HL-60/S4 (cell line): ENCODE measurements at regions not wholly inside any gene's neighbourhood (a gene's known extent, or its start where the extent isn't known, plus 50 kb on each side); places are given as distances from the start of the nearest gene placed in this dataset.

Experiments used
- in situ Hi-C: fragments of 300-500 bp; cut with MboI; formaldehyde crosslinking; loops from 2 replicates; pipeline ENCODE4 v1.14.3; 2022; ENCODE audit warnings: low sequenced_read_pairs

DNA sequence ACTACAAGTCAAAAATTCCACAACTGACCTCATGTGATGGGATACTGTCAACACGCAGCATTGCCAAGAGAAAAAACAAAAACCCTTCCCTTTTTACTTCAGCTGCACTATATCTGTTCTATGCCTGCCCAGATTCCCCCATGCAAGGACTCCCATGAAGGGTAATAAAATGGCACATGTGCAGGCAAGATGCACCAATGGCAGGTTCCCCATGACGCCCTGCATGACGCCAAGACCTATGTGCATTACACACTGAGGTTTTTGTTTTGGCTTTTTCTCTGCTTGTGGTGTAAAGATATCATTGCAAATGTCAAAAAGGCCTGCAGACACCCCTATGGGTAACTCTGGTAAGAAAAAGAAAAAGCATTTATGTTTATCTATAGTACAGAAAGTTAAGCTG is 403.4 kb downstream of the HDGFL1 start:
- in situ Hi-C loops, result no loop called here

DNA sequence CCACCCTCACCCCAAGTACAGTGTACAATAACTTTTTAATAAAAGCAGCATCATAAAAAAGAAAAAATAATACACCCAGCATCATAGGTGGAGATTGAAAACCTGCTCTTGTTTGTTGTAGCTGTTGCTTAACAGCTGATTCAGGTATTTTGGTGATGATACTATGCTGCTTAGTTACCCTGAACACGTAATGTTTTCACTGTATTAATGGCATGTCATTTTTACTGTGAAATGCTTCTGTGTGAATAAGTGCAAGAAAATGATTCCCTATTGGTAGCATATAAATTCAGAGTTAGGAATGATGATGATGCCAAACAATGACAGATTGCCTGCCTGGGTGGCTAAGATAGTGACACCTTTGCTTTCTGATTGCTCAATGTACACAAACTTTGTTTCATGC is 405.7 kb downstream of the HDGFL1 start:
- in situ Hi-C loops, result no loop called here

DNA sequence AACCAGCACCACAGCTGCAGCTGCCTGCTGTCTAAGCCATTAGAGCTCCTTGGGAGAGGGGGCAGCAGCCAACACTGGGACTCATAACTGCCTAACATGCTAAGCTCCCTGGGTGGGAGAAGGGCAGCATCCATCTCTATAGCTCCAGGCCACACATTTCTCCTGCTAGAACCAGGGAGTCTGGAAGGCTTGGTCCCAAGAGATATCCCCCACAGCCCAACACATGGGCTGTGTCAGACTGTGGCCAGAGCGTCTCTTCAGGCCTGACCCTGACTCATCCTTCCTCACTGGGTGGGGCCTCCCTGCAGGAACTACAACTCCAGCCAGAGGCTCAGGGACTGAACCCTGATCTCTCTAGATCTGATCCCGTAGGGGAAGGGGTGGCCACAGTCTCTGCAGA is 411.1 kb downstream of the HDGFL1 start:
- in situ Hi-C loops, result no loop called here

DNA sequence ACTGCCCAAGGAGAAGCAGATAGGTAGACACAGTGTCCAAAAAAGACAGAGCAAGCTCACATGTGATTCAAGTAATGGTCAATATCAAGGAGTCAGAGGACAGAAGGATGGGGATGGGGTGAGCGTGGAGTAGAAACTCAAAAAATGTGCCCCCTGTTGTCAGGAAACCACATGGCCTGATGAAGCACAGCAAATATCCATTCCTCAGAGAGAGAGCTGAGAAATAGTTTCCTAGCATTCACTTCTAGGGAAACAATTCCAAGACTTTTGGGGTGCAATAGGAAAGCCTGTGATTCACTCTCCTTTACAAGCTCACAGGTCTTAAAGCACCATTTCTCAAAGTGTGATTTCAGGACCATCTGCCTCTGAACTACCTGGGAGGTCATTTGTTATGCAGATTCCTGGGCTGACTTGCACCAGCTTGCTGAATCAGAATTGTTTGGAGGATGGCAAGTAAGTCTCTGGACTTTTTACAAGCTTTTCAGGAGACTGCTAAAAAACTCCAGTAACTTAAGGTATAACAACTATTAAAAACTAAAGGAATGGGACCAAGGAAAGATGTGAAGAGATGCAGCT is 432.8 kb downstream of the HDGFL1 start:
- in situ Hi-C loops, result no loop called here

DNA sequence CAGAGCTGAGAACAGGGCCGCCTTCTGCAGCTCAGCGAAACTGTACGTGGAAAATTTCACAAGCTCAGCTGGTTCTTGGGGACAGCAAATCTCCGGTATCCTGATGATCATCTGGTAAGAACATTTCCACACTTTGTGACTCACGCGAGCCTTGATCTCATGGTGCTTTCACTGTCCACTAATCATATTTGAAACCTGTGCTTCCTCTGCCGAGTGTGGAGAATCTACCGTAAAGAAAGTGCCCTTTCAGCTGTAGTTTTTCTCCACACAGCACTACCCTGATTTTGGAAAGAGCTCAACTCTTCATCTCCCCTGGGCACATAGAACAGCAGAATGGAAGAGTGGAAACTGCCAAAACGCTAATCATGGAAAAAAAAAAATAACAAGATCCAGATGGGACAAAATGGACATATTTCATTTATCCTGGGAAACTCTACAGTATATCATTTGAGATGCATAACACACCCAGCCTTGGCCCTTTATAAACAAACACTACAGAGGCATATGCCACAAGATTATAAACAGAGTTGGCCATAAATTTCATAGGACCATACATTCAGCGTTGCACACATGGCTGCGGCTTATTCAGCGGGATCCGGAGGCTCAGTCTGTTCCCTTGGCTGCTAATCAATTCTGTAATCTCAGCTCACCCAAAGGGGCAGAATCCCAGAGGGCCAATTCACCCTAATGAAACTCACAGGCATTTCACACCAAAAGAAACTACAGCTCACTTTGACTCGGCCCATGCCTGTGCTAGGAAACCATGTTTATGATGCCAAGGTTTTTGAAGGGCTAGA is 434.5 kb downstream of the HDGFL1 start:
- in situ Hi-C loops, result no loop called here

DNA sequence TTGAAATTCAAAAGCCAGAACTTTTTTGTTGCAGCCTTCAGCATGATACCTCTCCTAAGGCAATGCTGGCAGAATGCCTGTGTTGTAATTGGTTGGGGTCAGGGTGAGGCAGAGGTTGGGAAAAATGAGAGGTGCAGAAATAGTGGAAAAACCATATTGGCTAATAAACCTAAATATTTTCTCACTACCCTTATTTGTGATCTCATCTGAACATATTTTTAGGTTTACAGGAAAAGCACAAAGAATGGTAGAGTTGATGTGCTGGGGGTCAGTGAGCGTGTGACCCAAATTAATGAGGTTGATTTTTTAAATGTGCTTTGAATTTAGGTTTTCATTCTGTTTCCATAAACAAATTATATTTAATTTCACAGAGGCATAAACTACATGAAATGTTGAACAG is 437.3 kb downstream of the HDGFL1 start:
- in situ Hi-C loops, result no loop called here

DNA sequence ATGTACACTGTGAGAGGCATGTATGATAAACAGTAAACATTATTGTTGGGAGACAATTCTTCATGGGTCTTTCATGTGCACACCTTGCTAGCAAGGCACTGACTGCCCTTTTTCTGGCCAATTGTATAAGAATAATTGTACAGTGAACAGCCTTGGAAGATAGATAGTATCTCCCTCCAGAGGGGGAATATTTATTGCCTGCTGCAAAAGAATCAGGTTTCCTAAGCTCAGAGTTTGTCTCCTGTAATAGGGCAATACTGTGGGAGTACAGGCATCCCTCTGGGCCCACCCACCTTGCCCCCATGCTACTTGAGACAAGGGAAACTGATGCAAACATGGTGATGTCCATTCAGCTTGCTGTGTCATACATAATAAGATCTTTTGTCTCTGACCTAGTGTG is 442.2 kb downstream of the HDGFL1 start:
- in situ Hi-C loops, result no loop called here

DNA sequence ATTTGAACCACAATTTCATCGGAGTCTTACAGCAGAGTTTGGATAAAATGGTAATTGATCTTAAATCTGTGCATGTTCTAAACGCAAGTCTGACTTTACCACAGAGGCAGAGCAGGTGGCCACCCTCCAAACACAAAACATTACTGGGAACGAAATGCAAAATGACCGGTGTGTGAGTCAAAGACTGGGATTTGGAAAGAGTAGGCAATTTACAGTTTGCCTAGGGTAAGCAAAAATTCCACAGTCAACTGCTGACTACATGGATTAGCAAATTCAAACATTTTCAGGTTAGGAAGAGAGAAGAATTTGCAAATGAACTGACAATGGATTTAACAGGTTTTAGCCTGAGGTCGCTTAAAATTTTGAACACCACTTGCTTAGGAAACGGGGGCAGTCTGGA is 444.4 kb downstream of the HDGFL1 start:
- in situ Hi-C loops, result no loop called here

DNA sequence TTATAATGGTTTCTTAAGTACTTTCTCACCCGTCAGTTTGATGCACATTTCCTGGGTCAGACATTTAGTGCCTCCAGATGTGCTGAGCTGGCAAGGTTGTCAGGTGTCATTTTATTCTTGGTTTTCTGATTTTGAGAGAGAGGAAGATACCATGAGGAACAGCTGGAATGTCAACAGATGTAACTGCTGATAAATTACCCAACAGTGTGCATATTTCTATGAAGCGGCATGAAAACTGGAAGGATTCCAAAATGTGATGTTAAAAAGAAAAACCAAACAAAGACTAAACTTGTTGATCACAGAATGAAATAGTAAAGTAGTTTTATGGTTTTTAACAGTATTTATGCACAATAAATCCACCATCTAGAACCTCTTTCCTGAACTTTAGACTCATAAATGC is 447.3 kb downstream of the HDGFL1 start:
- in situ Hi-C loops, result no loop called here

DNA sequence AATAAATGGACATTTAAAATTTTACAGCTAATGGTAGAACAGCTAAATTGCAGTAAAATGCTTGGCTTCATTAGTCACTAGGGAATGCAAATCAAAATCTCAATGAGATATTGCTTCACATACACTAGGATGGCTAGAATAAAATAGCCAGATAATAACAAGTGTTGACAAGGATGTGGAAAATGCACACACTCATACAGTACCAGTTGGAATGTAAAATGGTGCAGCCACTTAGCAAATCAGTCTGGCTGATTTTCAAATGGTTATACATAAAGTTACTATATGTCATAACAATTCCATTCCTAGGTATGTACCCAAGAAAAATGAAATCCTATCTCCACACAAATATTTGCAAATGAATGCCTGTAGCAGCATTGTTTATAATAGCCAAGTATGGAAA is 452.1 kb downstream of the HDGFL1 start:
- in situ Hi-C loops, result no loop called here

DNA sequence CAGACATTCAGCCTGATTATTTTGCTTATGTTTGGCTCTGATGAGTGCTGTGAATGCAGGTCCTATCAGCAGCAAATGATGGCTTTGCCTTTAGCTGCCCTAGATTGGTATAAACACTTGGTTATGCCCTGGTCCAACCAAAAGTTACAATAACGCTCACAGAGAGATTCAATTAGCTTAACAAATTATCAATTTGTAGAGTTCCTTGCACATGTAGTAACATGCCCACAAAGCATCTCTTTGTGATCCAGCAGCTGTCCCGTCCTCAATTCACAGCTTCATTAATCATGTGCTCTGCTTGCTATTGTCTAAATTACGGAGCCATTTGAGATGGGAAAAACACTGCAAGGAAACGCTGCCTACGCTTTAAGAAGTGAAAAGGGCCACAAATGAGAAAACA is 457.9 kb downstream of the HDGFL1 start:
- in situ Hi-C loops, result no loop called here

DNA sequence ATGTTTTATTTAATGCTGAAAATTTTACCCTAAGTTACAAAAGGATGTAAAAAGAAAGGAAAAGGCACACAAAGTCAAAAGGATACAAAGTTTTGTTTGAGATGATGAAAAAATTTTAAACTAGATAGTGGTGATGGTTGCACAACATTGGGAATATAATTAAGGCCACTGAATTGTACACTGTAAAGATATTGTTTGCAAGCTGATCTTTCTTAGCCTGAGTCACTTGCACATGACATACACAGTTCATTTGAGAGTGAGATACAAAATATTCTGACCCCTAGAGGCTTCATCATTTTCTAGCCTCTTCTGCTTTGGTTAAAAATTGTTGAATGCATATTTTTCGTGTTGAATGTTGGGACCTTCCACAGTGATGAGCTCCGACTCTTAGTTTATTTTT is 462.6 kb downstream of the HDGFL1 start:
- in situ Hi-C loops, result no loop called here

DNA sequence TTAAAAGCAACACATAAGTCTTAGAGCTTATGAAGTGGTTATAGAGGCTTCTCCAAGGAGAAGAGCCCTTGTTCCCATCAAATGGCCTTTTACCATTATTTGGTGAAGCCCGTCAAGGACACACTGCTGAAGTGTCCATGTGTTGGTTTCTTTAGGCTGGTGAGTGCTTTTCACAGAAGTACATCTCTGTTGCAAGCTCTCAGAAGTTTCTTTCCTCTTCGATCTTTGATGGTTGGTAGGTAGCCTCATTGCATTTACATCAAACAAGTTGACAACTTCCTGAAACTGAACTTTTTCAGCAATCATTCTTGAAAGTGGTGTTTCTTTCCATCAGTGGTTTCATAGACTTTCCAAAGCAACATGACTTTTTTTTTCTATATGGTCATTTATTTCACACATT is 465.6 kb downstream of the HDGFL1 start:
- in situ Hi-C loops, result no loop called here

DNA sequence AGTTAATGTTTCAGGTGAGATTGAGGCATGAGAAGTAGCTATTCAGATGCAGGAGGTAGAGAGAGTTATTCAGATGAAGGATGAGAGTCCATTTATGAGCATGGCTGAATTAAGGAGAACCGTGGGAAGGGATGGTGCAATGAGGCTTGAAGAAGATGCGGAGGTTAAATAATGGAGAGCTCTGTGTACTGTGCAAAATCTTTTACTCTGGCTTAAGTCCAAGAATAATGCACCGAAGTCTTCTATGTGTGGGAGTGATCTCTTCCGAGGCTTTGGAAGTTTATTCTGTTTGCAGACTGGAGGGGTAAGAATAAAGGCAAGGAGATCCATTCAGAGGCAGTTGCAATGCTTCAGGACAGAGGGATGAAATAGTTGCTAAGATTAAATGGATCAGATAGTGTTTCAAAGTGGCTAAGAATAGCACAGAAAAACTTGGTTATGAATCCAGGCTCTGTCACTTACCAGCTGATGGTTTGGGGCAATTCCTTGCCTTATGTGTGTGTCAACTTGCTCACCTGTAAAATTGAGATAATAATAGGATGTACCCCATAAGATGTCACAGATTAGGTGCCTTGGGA is 467.1 kb downstream of the HDGFL1 start:
- in situ Hi-C loops, result no loop called here

DNA sequence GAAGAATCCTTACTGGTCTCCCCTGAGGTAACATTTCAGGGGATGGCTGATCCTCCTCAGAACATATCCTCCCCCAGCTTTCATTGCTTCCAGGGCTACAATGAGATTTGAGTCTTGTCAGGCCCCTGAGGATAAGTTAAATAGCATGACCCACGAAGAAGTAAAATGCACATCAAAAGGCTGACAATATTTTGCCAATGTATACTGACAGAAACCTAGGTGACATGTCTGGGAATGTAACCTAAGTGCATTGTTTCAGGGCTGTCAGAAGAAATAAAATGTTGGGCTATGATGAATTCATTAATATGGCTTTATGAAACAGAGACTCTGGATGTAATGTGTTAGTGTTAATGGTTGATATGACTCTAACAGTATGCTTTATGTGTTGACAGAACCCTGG is 471.5 kb downstream of the HDGFL1 start:
- in situ Hi-C loops, result no loop called here

DNA sequence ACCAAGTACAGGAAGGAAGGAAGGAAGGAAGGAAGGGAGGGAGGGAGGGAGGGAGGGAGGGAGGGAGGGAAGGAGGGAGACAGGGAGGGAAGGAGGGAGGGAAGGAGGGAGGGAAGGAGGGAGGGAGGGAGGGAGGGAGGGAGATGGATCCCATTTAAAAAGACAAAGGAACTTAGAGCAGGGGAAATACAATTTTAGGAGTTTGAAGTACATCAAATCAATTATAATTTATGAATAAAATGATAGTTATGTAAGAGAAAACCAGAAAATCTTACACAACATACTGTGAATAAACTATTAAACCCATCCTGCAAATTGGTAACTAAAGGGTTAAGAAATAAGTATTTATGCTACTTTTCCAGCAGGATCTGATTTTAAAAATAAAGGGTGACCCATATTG is 475.9 kb downstream of the HDGFL1 start:
- in situ Hi-C loops, result no loop called here

DNA sequence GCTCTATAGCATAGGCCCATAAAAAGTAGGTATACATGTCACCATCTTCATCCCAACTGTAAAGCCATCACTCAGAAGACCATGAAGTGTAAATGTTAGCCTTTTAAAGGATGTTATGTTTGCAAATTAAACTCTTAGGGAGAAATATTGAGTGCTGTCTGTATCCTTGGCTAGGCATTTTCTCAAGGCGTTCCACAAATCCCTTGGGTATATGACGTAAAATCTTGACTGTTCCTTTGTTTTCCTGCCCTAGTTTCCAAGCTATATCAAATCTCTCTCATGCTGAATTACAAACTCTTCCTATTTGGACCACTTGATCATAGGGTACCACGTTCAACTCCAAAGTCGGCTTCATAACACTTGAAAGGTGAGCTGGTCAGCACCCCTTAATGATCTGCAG is 486.2 kb downstream of the HDGFL1 start:
- in situ Hi-C loops, result no loop called here

DNA sequence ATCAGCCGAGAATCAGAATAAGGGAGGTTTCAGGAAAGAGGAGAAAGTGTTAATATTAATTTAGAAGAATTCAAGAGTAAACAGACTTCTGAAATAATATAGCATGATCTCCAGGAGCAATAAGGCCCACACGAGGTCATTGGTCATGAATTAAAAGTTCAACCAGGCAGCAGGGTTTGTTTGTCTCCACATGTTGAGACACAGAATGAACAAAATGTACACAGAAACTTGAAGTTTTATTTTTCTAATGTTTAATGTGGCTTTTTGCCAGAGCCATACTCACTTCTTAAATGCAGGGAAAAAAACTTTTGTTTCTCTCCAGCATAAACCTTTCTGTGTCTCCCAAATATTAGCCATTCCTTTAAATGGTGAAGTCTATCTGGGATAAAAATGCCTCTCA is 504.5 kb downstream of the HDGFL1 start:
- in situ Hi-C loops, result no loop called here

DNA sequence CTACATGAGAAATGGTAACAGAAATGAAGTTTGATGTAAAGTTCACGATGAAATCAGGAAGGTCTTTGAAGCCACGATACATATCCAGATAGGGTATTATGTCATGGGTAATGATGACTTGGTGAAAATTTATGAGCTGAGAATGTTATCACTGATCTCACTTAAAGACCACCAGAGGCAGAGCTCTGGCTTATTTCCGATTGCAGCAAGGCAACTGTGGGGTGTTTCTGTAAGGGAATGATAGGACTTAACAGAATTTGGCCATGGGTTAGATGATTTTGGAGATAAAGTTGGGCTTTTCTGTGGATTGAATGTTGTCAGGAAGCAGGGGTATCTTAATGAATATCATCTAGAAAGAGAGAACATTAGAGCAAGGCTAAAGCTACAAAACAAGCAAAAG is 508.4 kb downstream of the HDGFL1 start:
- in situ Hi-C loops, result no loop called here

DNA sequence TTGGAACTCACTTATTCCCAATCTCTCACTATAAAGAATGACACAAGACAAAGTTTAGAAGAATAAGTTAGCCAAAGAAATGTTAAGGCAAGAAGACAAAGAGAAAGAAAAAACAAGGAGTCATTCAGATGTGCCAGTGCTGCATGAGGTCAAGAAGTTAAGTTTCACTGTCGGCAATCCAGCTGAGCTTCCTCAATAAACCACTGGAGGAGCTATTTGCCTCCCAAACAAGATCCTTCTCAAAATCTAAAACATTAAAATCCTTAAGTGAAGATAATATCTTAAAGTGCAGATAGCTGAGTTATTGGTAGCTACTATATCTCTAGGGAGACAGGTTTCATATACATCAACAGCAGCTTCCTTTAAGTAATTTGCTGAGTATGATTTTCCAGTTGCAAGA is 512.3 kb downstream of the HDGFL1 start:
- in situ Hi-C loops, result no loop called here

DNA sequence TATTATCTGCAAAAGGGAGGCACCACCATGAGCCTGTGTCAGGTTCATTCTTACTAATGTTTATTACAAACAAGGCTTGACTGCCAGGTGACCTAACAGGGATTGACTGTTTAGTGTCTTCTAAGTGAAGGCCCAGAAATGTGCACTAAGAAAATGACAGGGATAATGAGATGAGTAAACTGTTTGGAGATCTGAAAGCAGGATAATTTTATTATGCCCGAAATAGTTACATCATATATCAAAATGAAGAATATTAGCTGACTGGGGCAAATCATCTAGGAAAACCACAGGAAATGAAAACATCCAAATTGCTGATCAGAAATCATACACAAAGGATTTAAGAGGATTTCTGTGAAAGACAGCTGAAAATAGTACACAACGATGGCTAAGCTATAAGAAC is 516.7 kb downstream of the HDGFL1 start:
- in situ Hi-C loops, result no loop called here

DNA sequence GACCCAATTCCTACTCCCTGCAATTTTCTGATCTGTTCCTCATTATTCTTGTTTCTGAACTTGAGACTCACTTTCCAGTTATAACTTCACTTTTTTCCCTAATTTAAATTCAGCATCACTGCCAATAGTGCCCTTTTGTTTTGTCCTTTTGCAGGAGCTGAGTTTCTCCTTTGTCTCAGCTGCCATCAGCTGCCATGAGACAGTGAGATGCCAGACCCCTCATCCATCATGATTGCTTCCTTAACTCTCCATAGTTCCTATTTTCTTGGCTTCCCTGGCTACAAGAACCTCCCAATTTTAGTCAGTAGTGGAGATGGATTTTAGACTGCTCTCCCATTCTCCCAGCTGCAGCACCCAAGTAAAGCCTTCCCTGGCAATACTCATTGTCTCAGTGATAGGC is 518.1 kb downstream of the HDGFL1 start:
- in situ Hi-C loops, result no loop called here

DNA sequence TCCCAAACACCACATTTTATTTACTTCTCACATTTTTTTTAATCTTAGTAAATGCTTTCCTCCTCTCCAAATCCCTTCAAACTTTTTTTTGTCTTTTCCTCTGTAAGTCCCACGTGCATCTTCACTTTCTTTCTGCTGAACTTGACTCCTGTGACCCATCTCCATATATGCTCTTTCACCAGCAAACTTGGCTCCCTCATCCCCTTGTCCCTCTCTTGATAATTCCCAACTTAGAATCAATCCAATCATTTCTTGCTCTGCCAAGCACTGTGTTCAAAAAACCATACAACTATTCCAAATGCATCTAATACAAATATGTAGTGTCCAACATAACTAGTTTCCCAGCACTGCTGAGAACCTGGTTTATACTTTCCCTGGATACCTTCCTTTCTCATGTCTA is 519.4 kb downstream of the HDGFL1 start:
- in situ Hi-C loops, result no loop called here
